ENCODE measurements at regions not wholly inside any gene's neighbourhood (a gene's known extent, or its start where the extent isn't known, plus 50 kb on each side); places are given as distances from the start of the nearest gene placed in this dataset.

DNA sequence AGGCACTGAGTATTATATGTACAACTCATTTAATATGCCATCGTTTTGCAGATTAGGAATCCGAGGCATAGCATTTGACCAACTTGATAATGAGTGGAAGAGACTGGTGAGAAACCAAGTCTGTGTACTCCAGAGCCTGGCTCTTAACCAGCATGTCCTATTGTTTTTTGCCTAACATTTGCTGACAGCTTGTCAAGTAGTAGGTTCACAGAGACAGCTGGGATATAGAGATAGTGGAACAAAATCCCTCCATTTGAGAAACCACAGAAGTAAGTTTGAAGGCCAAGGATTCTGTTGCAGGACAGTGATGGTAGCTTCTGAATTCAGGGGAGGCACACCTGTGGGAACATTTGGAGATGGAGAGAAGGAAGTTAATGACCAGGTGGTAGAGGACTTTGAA is 206.9 kb upstream of the PRPS1L1 start:
- TF ChIP-seq CTCF (IDR thresholded peaks at IDR 0.05 in 4 of 5, conservative IDR thresholded peaks at IDR 0.05 in 1 of 5) (no peak), POLR2A (IDR thresholded peaks at IDR 0.05) (no peak)

Measured in gastrocnemius medialis (tissue), 4 donors.